GM12878 (cell line): ENCODE measurements at regions not wholly inside any gene's neighbourhood (a gene's known extent, or its start where the extent isn't known, plus 50 kb on each side); places are given as distances from the start of the nearest gene placed in this dataset.

Source experiments
- ATAC-seq: fragments of 200-7000 bp; cut with Tn5 transposase; 3 replicates; pipeline ENCODE4 v1.9.1; 2020; ENCODE audit warnings: mild to moderate bottlenecking, moderate library complexity
- BruUV-seq: library from RNA; stranded (reverse); fragments of 400-500 nt; replicated peaks from 2 replicates; lab custom pipeline; 2021; lab: Mats Ljungman, UMichigan
- CTCF ChIA-PET: fragments of 300-600 bp; sonication (Branson Sonifier 250); formaldehyde crosslinking; extraction: SDS; loops from one replicate; lab custom pipeline; 2021; ENCODE audit warnings: inconsistent platforms; lab: Yijun Ruan, JAX
- POLR2A ChIA-PET: fragments of 350-600 bp; formaldehyde crosslinking; extraction: SDS; loops from one replicate; lab custom pipeline; 2021; ENCODE audit warnings: inconsistent platforms; lab: Charles Lee
- RAD21 ChIA-PET: fragments of 300-600 bp; sonication (Branson Sonifier 250); formaldehyde crosslinking; loops from one replicate; lab custom pipeline; 2023; ENCODE audit warnings: antibody characterized with exemption; ENCODE audit not compliant: unreplicated experiment; lab: Charles Lee
- SMC1A ChIA-PET: fragments of 300-600 bp; sonication (Branson Sonifier 250); formaldehyde crosslinking; loops from one replicate; lab custom pipeline; 2023; ENCODE audit not compliant: unreplicated experiment, uncharacterized antibody; lab: Charles Lee
- DNase-seq: peaks from one replicate; pipeline ENCODE4 v3.0.0-alpha.2; 2011; ENCODE audit warnings: low read depth, low spot score
- FAIRE-seq: peaks from 3 replicates; lab custom pipeline; 2011; peaks lifted over from hg19 to GRCh38; lab: Jason Lieb, UNC
- H2AFZ ChIP-seq: 2 replicates; pipeline ENCODE4 v1.6.0; 2011; ENCODE audit warnings: low read depth, low read length, control low read depth; ENCODE audit not compliant: control insufficient read depth
- H3K27ac ChIP-seq: 2 replicates; pipeline ENCODE4 v1.5.1; 2011; ENCODE audit warnings: control low read depth; ENCODE audit not compliant: control insufficient read depth, insufficient read depth
- H3K27me3 ChIP-seq, 2 experiments: replicated peaks in 1 of 2; 2 replicates each; pipeline versions ENCODE4 v1.6.0 to v1.6.1; 2011; ENCODE audit warnings: low read length in 1 of 2; ENCODE audit not compliant: control insufficient read depth in 2 of 2, insufficient read depth in 2 of 2
- H3K36me3 ChIP-seq, 2 experiments: 2 replicates each; pipeline ENCODE4 v1.5.1; 2011; ENCODE audit warnings: low read length in 1 of 2; ENCODE audit not compliant: control insufficient read depth in 2 of 2, insufficient read depth in 2 of 2
- H3K4me1 ChIP-seq: 2 replicates; pipeline ENCODE4 v1.6.1; 2011; ENCODE audit warnings: mild to moderate bottlenecking, low read length, moderate library complexity, mixed read lengths; ENCODE audit not compliant: control insufficient read depth, insufficient read depth
- H3K4me2 ChIP-seq: 2 replicates; pipeline ENCODE4 v1.6.0; 2011; ENCODE audit warnings: control low read depth; ENCODE audit not compliant: control insufficient read depth, insufficient read depth
- H3K4me3 ChIP-seq: fragments of 200-600 bp; sonication (generic); 2 replicates; pipeline ENCODE4 v1.5.1; 2016
- H3K79me2 ChIP-seq: 2 replicates; pipeline ENCODE4 v1.6.0; 2011; ENCODE audit warnings: low read length; ENCODE audit not compliant: control insufficient read depth, insufficient read depth
- H3K9ac ChIP-seq: 2 replicates; pipeline ENCODE4 v1.8.0; 2011; ENCODE audit warnings: low read length, control low read depth, mixed read lengths; ENCODE audit not compliant: control insufficient read depth, insufficient read depth
- H3K9me3 ChIP-seq: replicated peaks from 3 replicates; pipeline ENCODE4 v1.5.1; 2011; ENCODE audit warnings: mild to moderate bottlenecking, low read length; ENCODE audit not compliant: control insufficient read depth, insufficient read depth
- H4K20me1 ChIP-seq: 2 replicates; pipeline ENCODE4 v1.6.0; 2011; ENCODE audit not compliant: control insufficient read depth, insufficient read depth
- CTCF ChIP-seq, 3 experiments: IDR thresholded peaks in 2 of 3; conservative IDR thresholded peaks in 1 of 3; 2 replicates each; pipeline ENCODE4 v1.5.1; 2011; ENCODE audit warnings: low read depth in 3 of 3, low read length in 3 of 3, mild to moderate bottlenecking in 3 of 3, control low read depth in 2 of 3, moderate library complexity in 2 of 3, inconsistent platforms in 1 of 3, mixed read lengths in 1 of 3; ENCODE audit not compliant: control insufficient read depth in 2 of 3, insufficient read depth in 1 of 3; ENCODE audit errors: extremely low read depth in 1 of 3
- MEF2B ChIP-seq: fragments of 450-650 bp; IDR thresholded peaks from 2 replicates; pipeline ENCODE4 v1.6.1; 2018; ENCODE audit warnings: mild to moderate bottlenecking, moderate library complexity; ENCODE audit not compliant: partially characterized antibody, poor library complexity, severe bottlenecking
- RAD21 ChIP-seq: IDR thresholded peaks from 2 replicates; pipeline ENCODE4 v1.6.1; 2011; ENCODE audit warnings: mild to moderate bottlenecking, low read depth, low read length, moderate library complexity; ENCODE audit not compliant: insufficient read depth
- RBBP5 ChIP-seq: fragments of 200-600 bp; sonication (generic); conservative IDR thresholded peaks from 2 replicates; pipeline ENCODE4 v1.6.1; 2016
- SMC3 ChIP-seq: IDR thresholded peaks from 2 replicates; pipeline ENCODE4 v1.6.1; 2011; ENCODE audit warnings: low read length, improper control_type of control experiment, borderline replicate concordance
- YY1 ChIP-seq: IDR thresholded peaks from 2 replicates; pipeline ENCODE4 v1.6.1; 2011; ENCODE audit warnings: low read depth, mild to moderate bottlenecking, low read length
- WGBS: methylation state at CpG from one replicate; pipeline ENCODE4 v1.1.6; 2016; ENCODE audit warnings: low lambda C conversion rate; ENCODE audit not compliant: insufficient replicate concordance, insufficient coverage; ENCODE audit errors: missing lambda C conversion rate; 5-methylcytosine and 5-hydroxymethylcytosine counted together
- in situ Hi-C: fragments of 300-500 bp; cut with MboI; formaldehyde crosslinking; loops from 9 replicates; pipeline ENCODE4 v1.14.3; 2018; ENCODE audit warnings: mixed read lengths
- intact Hi-C: fragments of 100-400 bp; cut with micrococcal nuclease; formaldehyde crosslinking; loops from one replicate; pipeline ENCODE4 v1.14.2; 2022; ENCODE audit not compliant: unreplicated experiment

- intact Hi-C loops (loop anchor here (1.0 to 2.0 kb wide), 4 partner anchors 223 to 378 kb away; no protein-coding TSS in a partner anchor), in situ Hi-C loops (loop anchor here (5.0 kb wide), 1 partner anchor 223 kb away; no protein-coding TSS in a partner anchor)
- peak; percentile 57; the same call in 1 of the 2 replicates for TF ChIP-seq SMC3
- peak; percentile 34 for TF ChIP-seq MEF2B
- TF ChIP-seq CTCF (IDR thresholded peaks at IDR 0.05 in 2 of 3, conservative IDR thresholded peaks at IDR 0.05 in 1 of 3; ENCODE audit: control insufficient read depth in 2 of 3, extremely low read depth in 1 of 3, insufficient read depth in 1 of 3, low read depth in 3 of 3, low read length in 3 of 3) = peak; percentile 61 to 82 (median 68)
- TF ChIP-seq YY1 = peak; percentile 62; the same call in 1 of the 2 replicates
- TF ChIP-seq RAD21 = peak; percentile 59
- no peak for TF ChIP-seq RBBP5
- ATAC-seq (peak; percentile 99), DNase-seq (peak; percentile 11), FAIRE-seq (peak; percentile 81)
- POLR2A ChIA-PET = no interaction called here
- Histone ChIP-seq H3K27ac (no peak overlapping the region), H3K9ac (no peak overlapping the region), H3K36me3 (no peaks in the 10 kb centered on the region), H3K4me2 (no peak overlapping the region), H3K9me3 (no peaks in the 10 kb centered on the region), H2AFZ (no peak overlapping the region), H3K4me1 (no peaks in the 10 kb centered on the region), H3K79me2 (no peaks in the 10 kb centered on the region), H3K4me3 (no peak overlapping the region), H3K27me3 (no peaks in the 10 kb centered on the region), H4K20me1 (no peaks in the 10 kb centered on the region)
- no TSS peak for BruUV-seq
- CTCF ChIA-PET = interaction anchor here (0.7 to 2.1 kb wide), 12 partner anchors 12 to 288 kb away, joined by 3 to 9 read pairs (median 3); no protein-coding TSS in a partner anchor
- WGBS = 23% methylated on average over 5 of the region's 5 CpGs
- RAD21 ChIA-PET = interaction anchor here (1.2 to 1.6 kb wide), 2 partner anchors 77 to 286 kb away, joined by 3 read pairs; no protein-coding TSS in a partner anchor
- SMC1A ChIA-PET = interaction anchor here (2.0 kb wide), 1 partner anchor 223 kb away, joined by 8 read pairs; no protein-coding TSS in a partner anchor
Measured at GRCh38 chr4:85370400-85371032, 104.4 kb upstream of the ARHGAP24 start.
